ENCODE measurements at regions not wholly inside any gene's neighbourhood (a gene's known extent, or its start where the extent isn't known, plus 50 kb on each side); places are given as distances from the start of the nearest gene placed in this dataset.

DNA sequence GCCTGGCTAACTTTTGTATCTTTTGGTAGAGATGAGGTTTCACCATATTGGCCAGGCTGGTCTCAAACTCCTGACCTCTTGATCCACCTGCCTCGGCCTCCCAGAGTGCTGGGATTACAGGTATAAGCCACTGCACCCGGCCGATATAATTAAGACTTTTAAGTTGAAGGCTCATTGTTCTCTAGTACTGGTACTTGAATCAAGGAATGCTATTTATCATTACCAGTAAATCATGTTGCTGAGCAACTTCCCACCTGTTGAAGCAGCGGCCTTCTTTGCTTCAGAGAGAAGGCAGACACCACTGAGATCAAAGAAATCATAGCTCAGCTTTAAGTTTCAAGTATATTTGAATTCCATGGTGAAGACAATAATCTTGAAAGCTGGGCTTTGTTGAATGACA, 58.8 kb upstream of the TMEM163 start:
- no peak overlapping the region for H2BK120ac ChIP-seq (ENCODE audit: low read depth, low read length, poor library complexity, severe bottlenecking)
- no peaks in the 10 kb centered on the region for H3K27me3 ChIP-seq (ENCODE audit: insufficient read depth, low read length)
- no peak overlapping the region for H4K8ac ChIP-seq (replicated peaks; ENCODE audit: insufficient read length, low read depth, low read length)
- H2BK5ac ChIP-seq (ENCODE audit: insufficient read length, low read length), result no peak overlapping the region
- H2AK5ac ChIP-seq (ENCODE audit: insufficient read length, low read length), result no peak overlapping the region
- no peak overlapping the region for H3K18ac ChIP-seq (ENCODE audit: insufficient read length, low read depth, low read length)
- H3K23ac ChIP-seq (ENCODE audit: insufficient read length, low read depth, low read length), result no peak overlapping the region
- DNase-seq, result no peak
- no peak overlapping the region for H2BK15ac ChIP-seq (ENCODE audit: low read depth, low read length)
- no peaks in the 10 kb centered on the region for H3K23me2 ChIP-seq (ENCODE audit: insufficient read length, low read depth, low read length, poor library complexity, severe bottlenecking)
- H3T11ph ChIP-seq (ENCODE audit: low read length), result no peak overlapping the region
- TF ChIP-seq, protein P1, sequence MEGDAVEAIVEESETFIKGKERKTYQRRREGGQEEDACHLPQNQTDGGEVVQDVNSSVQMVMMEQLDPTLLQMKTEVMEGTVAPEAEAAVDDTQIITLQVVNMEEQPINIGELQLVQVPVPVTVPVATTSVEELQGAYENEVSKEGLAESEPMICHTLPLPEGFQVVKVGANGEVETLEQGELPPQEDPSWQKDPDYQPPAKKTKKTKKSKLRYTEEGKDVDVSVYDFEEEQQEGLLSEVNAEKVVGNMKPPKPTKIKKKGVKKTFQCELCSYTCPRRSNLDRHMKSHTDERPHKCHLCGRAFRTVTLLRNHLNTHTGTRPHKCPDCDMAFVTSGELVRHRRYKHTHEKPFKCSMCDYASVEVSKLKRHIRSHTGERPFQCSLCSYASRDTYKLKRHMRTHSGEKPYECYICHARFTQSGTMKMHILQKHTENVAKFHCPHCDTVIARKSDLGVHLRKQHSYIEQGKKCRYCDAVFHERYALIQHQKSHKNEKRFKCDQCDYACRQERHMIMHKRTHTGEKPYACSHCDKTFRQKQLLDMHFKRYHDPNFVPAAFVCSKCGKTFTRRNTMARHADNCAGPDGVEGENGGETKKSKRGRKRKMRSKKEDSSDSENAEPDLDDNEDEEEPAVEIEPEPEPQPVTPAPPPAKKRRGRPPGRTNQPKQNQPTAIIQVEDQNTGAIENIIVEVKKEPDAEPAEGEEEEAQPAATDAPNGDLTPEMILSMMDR (conservative IDR thresholded peaks at IDR 0.05), result no peak
- H3K27me3 Mint-ChIP-seq (ENCODE audit: low read depth), result no peaks in the 10 kb centered on the region; the same call in 1 of the 2 replicates
- H3K4me2 ChIP-seq (ENCODE audit: insufficient read depth, insufficient read length, low read length), result no peak overlapping the region
- H3K56ac ChIP-seq (ENCODE audit: insufficient read length, low read depth, low read length), result no peak overlapping the region
- no peak overlapping the region for H3K14ac ChIP-seq (ENCODE audit: insufficient read depth, low read length)
- H3K79me2 ChIP-seq (ENCODE audit: insufficient read depth, low read length), result no peaks in the 10 kb centered on the region
- no peak overlapping the region for H3K4me3 Mint-ChIP-seq
- no peak overlapping the region for H3K9ac ChIP-seq (ENCODE audit: extremely low read depth, insufficient read length, low read length)
- no peaks in the 10 kb centered on the region for H3K79me1 ChIP-seq (ENCODE audit: insufficient read depth, low read depth, low read length, poor library complexity, severe bottlenecking)
- no peak overlapping the region for H3K27ac ChIP-seq (ENCODE audit: insufficient read length, low read depth, low read length)
- no peaks in the 10 kb centered on the region for H3K9me3 Mint-ChIP-seq
- no CpG with 5 or more reads among the region's 4 CpGs for WGBS (ENCODE audit: extremely low coverage, insufficient read length, low lambda C conversion rate)
- peaks cover 4% of the 10 kb centered on the region; the same call in 1 of the 2 replicates for H3K4me1 ChIP-seq (ENCODE audit: insufficient read depth, low read length)
- H3K4ac ChIP-seq (ENCODE audit: low read depth, low read length), result no peak overlapping the region
- no peak overlapping the region for H4K5ac ChIP-seq (ENCODE audit: insufficient read length, low read depth, low read length)
- no peak overlapping the region for H3K27ac Mint-ChIP-seq
- no peaks in the 10 kb centered on the region for H4K20me1 ChIP-seq (ENCODE audit: control insufficient read depth, insufficient read depth, insufficient read length)
- no peak overlapping the region for H4K91ac ChIP-seq (ENCODE audit: insufficient read length, low read depth, low read length)
- no peak overlapping the region for H2BK12ac ChIP-seq (ENCODE audit: insufficient read length, low read depth, low read length)
- no peaks in the 10 kb centered on the region for H3K9me3 ChIP-seq (ENCODE audit: control insufficient read depth, low read depth, low read length)
- no peaks in the 10 kb centered on the region for H3K36me3 Mint-ChIP-seq (ENCODE audit: insufficient read depth in 1 of 3, low read depth in 3 of 3)
- peaks cover 9 to 25% of the 10 kb centered on the region in 2 experiments for H3K4me1 Mint-ChIP-seq
- no peak overlapping the region for H2BK20ac ChIP-seq (ENCODE audit: low read depth, low read length, poor library complexity, severe bottlenecking)
- no peak overlapping the region for H2AFZ ChIP-seq (ENCODE audit: low read length)

All from H9 (cell line).